ENCODE measurements at regions not wholly inside any gene's neighbourhood (a gene's known extent, or its start where the extent isn't known, plus 50 kb on each side); places are given as distances from the start of the nearest gene placed in this dataset.

GRCh38 chr14:103227094-103227768, 104.0 kb downstream of the TNFAIP2 start:
- no peak overlapping the region for H3K4ac ChIP-seq (ENCODE audit: low read depth, low read length)
- WGBS, 2 experiments (ENCODE audit: extremely low coverage in 2 of 2, insufficient read length in 1 of 2): 60% methylated on average over 11 of the region's 21 CpGs; no CpG with 5 or more reads in 1 of the 2 experiments
- H3K4me2 ChIP-seq (ENCODE audit: low read depth, low read length): no peak overlapping the region
- dilution Hi-C loops (cut with HindIII; ENCODE audit: low sequenced_read_pairs, unreplicated experiment) (no loop called here), intact Hi-C loops (cut with micrococcal nuclease) (no loop called here), in situ Hi-C loops (cut with MboI; ENCODE audit: low sequenced_read_pairs) (no loop called here)
- H3K36me3 ChIP-seq (ENCODE audit: control insufficient read depth, insufficient read depth, low read length): no peaks in the 10 kb centered on the region
- no peaks in the 10 kb centered on the region for H3K9me3 ChIP-seq (ENCODE audit: control insufficient read depth, insufficient read depth, low read length)
- no peaks in the 10 kb centered on the region for H3K4me1 ChIP-seq (ENCODE audit: control insufficient read depth, insufficient read depth, low read length)
- ChIA-PET POLR2A (ENCODE audit: unreplicated experiment) (no interaction called here), CTCF (no interaction called here)
- no peak overlapping the region for H3K4me3 ChIP-seq (ENCODE audit: insufficient read depth, low read depth, low read length)
- no peak overlapping the region for H3K18ac ChIP-seq (ENCODE audit: low read depth, low read length)
- H4K91ac ChIP-seq (ENCODE audit: insufficient read depth, low read depth, low read length): no peak overlapping the region
- no peak overlapping the region for H2BK20ac ChIP-seq (ENCODE audit: low read depth, low read length)
- no TSS peak for BruUV-seq (replicated peaks)
- DNase-seq: no peak
- H3K23ac ChIP-seq (ENCODE audit: low read depth, low read length): no peak overlapping the region
- no peaks in the 10 kb centered on the region for H4K20me1 ChIP-seq (ENCODE audit: insufficient read depth, low read length)
- no peak overlapping the region for H2AFZ ChIP-seq (replicated peaks; ENCODE audit: low read length, poor library complexity)
- H2BK5ac ChIP-seq (ENCODE audit: low read depth, low read length, poor library complexity, severe bottlenecking): no peak overlapping the region
- H3K79me1 ChIP-seq (ENCODE audit: low read depth in 1 of 2, low read length in 2 of 2): no peaks in the 10 kb centered on the region
- H3K9me1 ChIP-seq (ENCODE audit: insufficient read depth, low read length): no peaks in the 10 kb centered on the region
- H3K56ac ChIP-seq (ENCODE audit: extremely low read depth, insufficient read depth, low read length): no peak overlapping the region
- H3K27ac ChIP-seq (ENCODE audit: insufficient read depth, low read length): no peak overlapping the region
- H3K14ac ChIP-seq (replicated peaks; ENCODE audit: low read depth, low read length): no peak overlapping the region
- TF ChIP-seq NFE2L2 (IDR thresholded peaks at IDR 0.05; ENCODE audit: low read depth, low read length) (no peak), ELK1 (IDR thresholded peaks at IDR 0.05; ENCODE audit: borderline replicate concordance, low read depth, low read length) (no peak), BHLHE40 (IDR thresholded peaks at IDR 0.05; ENCODE audit: low read depth, low read length) (no peak), POLR2A (IDR thresholded peaks at IDR 0.05; ENCODE audit: low read depth, low read length) (no peak), MXI1 (IDR thresholded peaks at IDR 0.05; ENCODE audit: borderline replicate concordance, low read depth, low read length) (no peak), CTCF (conservative IDR thresholded peaks at IDR 0.05; ENCODE audit: low read depth, low read length) (no peak), USF2 (IDR thresholded peaks at IDR 0.05; ENCODE audit: low read depth, low read length) (no peak), RCOR1 (IDR thresholded peaks at IDR 0.05; ENCODE audit: insufficient replicate concordance, low read length) (no peak), RAD21 (IDR thresholded peaks at IDR 0.05; ENCODE audit: low read length) (no peak), MAZ (IDR thresholded peaks at IDR 0.05; ENCODE audit: borderline replicate concordance, low read depth, low read length) (no peak)
- H3K27me3 ChIP-seq (ENCODE audit: control insufficient read depth, insufficient read depth, low read length): peaks cover 33% of the 10 kb centered on the region
- no peak overlapping the region for H2BK15ac ChIP-seq (ENCODE audit: low read depth, low read length)
- no peak overlapping the region for H2BK120ac ChIP-seq (ENCODE audit: low read depth, low read length)
- no peak overlapping the region for H3K9ac ChIP-seq (ENCODE audit: low read depth, low read length)
- no peak for ATAC-seq (ENCODE audit: low read depth)
- H2AK9ac ChIP-seq (replicated peaks; ENCODE audit: low read depth, low read length, poor library complexity): no peak overlapping the region
- no peak overlapping the region for H4K8ac ChIP-seq (ENCODE audit: low read depth in 2 of 2, low read length in 2 of 2)
- no peak overlapping the region for H2AK5ac ChIP-seq (ENCODE audit: low read depth, low read length)
- H4K5ac ChIP-seq (ENCODE audit: low read depth, low read length): no peak overlapping the region
